WTC11 (cell line): ENCODE measurements at regions not wholly inside any gene's neighbourhood (a gene's known extent, or its start where the extent isn't known, plus 50 kb on each side); places are given as distances from the start of the nearest gene placed in this dataset.

Experiments
- ATAC-seq: fragments of 200-7000 bp; cut with Tn5 transposase; 2 replicates; pipeline ENCODE4 v1.10.0; 2021; ENCODE audit warnings: mild to moderate bottlenecking, moderate library complexity
- CTCF ChIA-PET: fragments of 300-600 bp; sonication (Branson Sonifier 250); formaldehyde crosslinking; loops from one replicate; lab custom pipeline; 2021; ENCODE audit warnings: antibody characterized with exemption; lab: Charles Lee
- POLR2A ChIA-PET: fragments of 350-600 bp; sonication (Branson Sonifier 250); formaldehyde crosslinking; loops from one replicate; lab custom pipeline; 2021; ENCODE audit warnings: antibody characterized with exemption; lab: Charles Lee
- DNase-seq: peaks from one replicate; pipeline ENCODE4 v3.0.0; 2021; ENCODE audit warnings: low spot score
- H3K27ac Mint-ChIP-seq: 2 replicates; pipeline ENCODE4 v1.8.0; 2021; ENCODE audit warnings: mixed read lengths
- H3K27me3 Mint-ChIP-seq: 2 replicates; pipeline ENCODE4 v1.8.0; 2021; ENCODE audit warnings: low read depth, mild to moderate bottlenecking, moderate library complexity, mixed read lengths
- H3K36me3 Mint-ChIP-seq: 2 replicates; pipeline ENCODE4 v1.8.0; 2021; ENCODE audit warnings: mixed read lengths
- H3K4me1 Mint-ChIP-seq: 2 replicates; pipeline ENCODE4 v1.8.0; 2022; ENCODE audit warnings: mixed read lengths
- H3K4me3 Mint-ChIP-seq: 2 replicates; pipeline ENCODE4 v1.8.0; 2021; ENCODE audit warnings: mild to moderate bottlenecking, moderate library complexity, mixed read lengths
- H3K9me3 Mint-ChIP-seq: 2 replicates; pipeline ENCODE4 v1.8.0; 2021; ENCODE audit warnings: mixed read lengths
- E2F1 ChIP-seq: sonication (generic); formaldehyde crosslinking; IDR thresholded peaks from 2 replicates; pipeline ENCODE4 v1.8.0; 2022; ENCODE audit warnings: mild to moderate bottlenecking, missing genetic modification reagents
- ERG ChIP-seq: fragments of 250-450 bp; sonication (Bioruptor Pico); IDR thresholded peaks from 2 replicates; pipeline ENCODE4 v1.8.0; 2021; ENCODE audit warnings: mild to moderate bottlenecking
- FOXK1 ChIP-seq: sonication (generic); formaldehyde crosslinking; IDR thresholded peaks from 2 replicates; pipeline ENCODE4 v1.8.0; 2022; ENCODE audit warnings: mild to moderate bottlenecking, moderate library complexity, missing genetic modification reagents
- GABPB1 ChIP-seq: sonication (generic); formaldehyde crosslinking; IDR thresholded peaks from 2 replicates; pipeline ENCODE4 v1.8.1; 2023; ENCODE audit warnings: mild to moderate bottlenecking, missing genetic modification reagents
- GRHL2 ChIP-seq: fragments of 250-450 bp; sonication (Bioruptor Pico); IDR thresholded peaks from 2 replicates; pipeline ENCODE4 v1.8.0; 2022; ENCODE audit warnings: mild to moderate bottlenecking, moderate library complexity; ENCODE audit not compliant: insufficient replicate concordance, severe bottlenecking
- GTF2I ChIP-seq: fragments of 250-450 bp; sonication (Bioruptor Pico); conservative IDR thresholded peaks from 2 replicates; pipeline ENCODE4 v1.4.0; 2021; ENCODE audit warnings: mild to moderate bottlenecking
- IRF2 ChIP-seq: sonication (generic); formaldehyde crosslinking; IDR thresholded peaks from 2 replicates; pipeline ENCODE4 v1.8.0; 2022; ENCODE audit warnings: low read depth, missing genetic modification reagents, borderline replicate concordance
- NFYB ChIP-seq: sonication (generic); formaldehyde crosslinking; conservative IDR thresholded peaks from 2 replicates; pipeline ENCODE4 v1.8.0; 2022; ENCODE audit warnings: low read depth, missing genetic modification reagents
- SMAD4 ChIP-seq: sonication (generic); formaldehyde crosslinking; IDR thresholded peaks from 2 replicates; pipeline ENCODE4 v1.8.0; 2022; ENCODE audit warnings: mild to moderate bottlenecking, missing genetic modification reagents
- TEAD1 ChIP-seq: sonication (generic); formaldehyde crosslinking; IDR thresholded peaks from 2 replicates; pipeline ENCODE4 v1.8.0; 2022; ENCODE audit warnings: mild to moderate bottlenecking, missing genetic modification reagents
- ZBTB21 ChIP-seq: sonication (generic); formaldehyde crosslinking; IDR thresholded peaks from 2 replicates; pipeline ENCODE4 v1.8.1; 2023; ENCODE audit warnings: mild to moderate bottlenecking, missing genetic modification reagents, borderline replicate concordance
- ZBTB43 ChIP-seq: sonication (generic); formaldehyde crosslinking; IDR thresholded peaks from 2 replicates; pipeline ENCODE4 v1.8.1; 2023; ENCODE audit warnings: mild to moderate bottlenecking, missing genetic modification reagents
- ZNF121 ChIP-seq: sonication (generic); formaldehyde crosslinking; IDR thresholded peaks from 2 replicates; pipeline ENCODE4 v1.8.0; 2023; ENCODE audit warnings: missing genetic modification reagents
- ZNF396 ChIP-seq: fragments of 250-450 bp; sonication (Bioruptor Pico); IDR thresholded peaks from 2 replicates; pipeline ENCODE4 v1.8.0; 2021; ENCODE audit warnings: mild to moderate bottlenecking, moderate library complexity, borderline replicate concordance
- ZNF671 ChIP-seq: fragments of 250-450 bp; sonication (Bioruptor Pico); IDR thresholded peaks from 2 replicates; pipeline ENCODE4 v1.8.0; 2021; ENCODE audit warnings: mild to moderate bottlenecking
- TF ChIP-seq, protein P1 (sequence below): sonication (generic); formaldehyde crosslinking; IDR thresholded peaks from 2 replicates; pipeline ENCODE4 v1.8.1; 2023; ENCODE audit warnings: mild to moderate bottlenecking, missing genetic modification reagents
- TF ChIP-seq, protein P2 (sequence below): sonication (generic); formaldehyde crosslinking; IDR thresholded peaks from 2 replicates; pipeline ENCODE4 v1.8.1; 2023; ENCODE audit warnings: mild to moderate bottlenecking, moderate library complexity, missing genetic modification reagents
- TF ChIP-seq, protein P3 (sequence below): sonication (generic); formaldehyde crosslinking; IDR thresholded peaks from 2 replicates; pipeline ENCODE4 v1.8.0; 2022; ENCODE audit warnings: mild to moderate bottlenecking, missing genetic modification reagents
- TF ChIP-seq, protein P4 (sequence below): sonication (generic); formaldehyde crosslinking; conservative IDR thresholded peaks from 2 replicates; pipeline ENCODE4 v1.8.1; 2022; ENCODE audit warnings: mild to moderate bottlenecking, missing genetic modification reagents

DNA sequence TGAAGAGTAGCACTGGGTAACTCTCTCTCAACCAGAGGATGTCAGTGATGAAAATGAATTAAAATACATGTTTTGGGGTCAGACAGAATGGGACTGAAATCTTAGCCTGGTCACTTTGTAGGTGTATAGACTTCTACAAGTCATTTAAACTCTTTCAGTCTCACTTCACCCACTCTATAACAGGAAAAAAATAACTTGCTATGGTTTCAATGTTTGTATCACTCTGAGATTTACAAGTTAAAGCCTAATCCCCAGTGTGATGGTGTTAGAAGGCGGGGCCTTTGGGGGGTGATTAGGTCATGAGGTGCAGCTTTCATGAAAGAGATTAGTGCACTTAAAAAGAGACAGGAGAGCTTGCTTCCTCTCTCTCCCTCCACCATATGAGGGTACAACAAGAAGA, 134.8 kb downstream of the INHBA start:
- CTCF ChIA-PET, result no interaction called here

GRCh38 chr7:41567731-41568114, 135.2 kb downstream of the INHBA start:
- POLR2A ChIA-PET, result no interaction called here
- no peak for ATAC-seq
- H3K4me1 Mint-ChIP-seq, result peaks cover 18% of the 10 kb centered on the region

More for the DNA sequence above, 134.8 kb downstream of the INHBA start:
- POLR2A ChIA-PET, result no interaction called here
- Mint-ChIP-seq H3K4me1 (peaks cover 18% of the 10 kb centered on the region), H3K9me3 (peaks cover 20% of the 10 kb centered on the region), H3K4me3 (no peak overlapping the region), H3K36me3 (no peaks in the 10 kb centered on the region), H3K27ac (no peak overlapping the region), H3K27me3 (peaks cover 3% of the 10 kb centered on the region; the same call in 1 of the 2 replicates)
- ATAC-seq, result no peak
- DNase-seq, result no peak
- no peak for TF ChIP-seq ZBTB43

GRCh38 chr7:41567031-41567730, 135.7 kb downstream of the INHBA start:
- Mint-ChIP-seq H3K36me3 (no peaks in the 10 kb centered on the region), H3K27me3 (peaks cover 3% of the 10 kb centered on the region; the same call in 1 of the 2 replicates), H3K4me1 (peaks cover 18% of the 10 kb centered on the region), H3K4me3 (no peak overlapping the region), H3K27ac (no peak overlapping the region), H3K9me3 (peaks cover 24% of the 10 kb centered on the region)
- POLR2A ChIA-PET, result no interaction called here
- CTCF ChIA-PET, result no interaction called here
- DNase-seq (no peak), ATAC-seq (no peak)
- no peak for TF ChIP-seq ZNF121 (CRISPR knock-in tag)
- no peak for TF ChIP-seq ERG (CRISPR knock-in tag)
- TF ChIP-seq FOXK1, result no peak
- TF ChIP-seq, protein P1, sequence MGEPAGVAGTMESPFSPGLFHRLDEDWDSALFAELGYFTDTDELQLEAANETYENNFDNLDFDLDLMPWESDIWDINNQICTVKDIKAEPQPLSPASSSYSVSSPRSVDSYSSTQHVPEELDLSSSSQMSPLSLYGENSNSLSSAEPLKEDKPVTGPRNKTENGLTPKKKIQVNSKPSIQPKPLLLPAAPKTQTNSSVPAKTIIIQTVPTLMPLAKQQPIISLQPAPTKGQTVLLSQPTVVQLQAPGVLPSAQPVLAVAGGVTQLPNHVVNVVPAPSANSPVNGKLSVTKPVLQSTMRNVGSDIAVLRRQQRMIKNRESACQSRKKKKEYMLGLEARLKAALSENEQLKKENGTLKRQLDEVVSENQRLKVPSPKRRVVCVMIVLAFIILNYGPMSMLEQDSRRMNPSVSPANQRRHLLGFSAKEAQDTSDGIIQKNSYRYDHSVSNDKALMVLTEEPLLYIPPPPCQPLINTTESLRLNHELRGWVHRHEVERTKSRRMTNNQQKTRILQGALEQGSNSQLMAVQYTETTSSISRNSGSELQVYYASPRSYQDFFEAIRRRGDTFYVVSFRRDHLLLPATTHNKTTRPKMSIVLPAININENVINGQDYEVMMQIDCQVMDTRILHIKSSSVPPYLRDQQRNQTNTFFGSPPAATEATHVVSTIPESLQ, result no peak
- no peak for TF ChIP-seq GRHL2
- no peak for TF ChIP-seq ZNF396 (CRISPR knock-in tag)
- TF ChIP-seq IRF2 (CRISPR knock-in tag), result no peak
- TF ChIP-seq NFYB (CRISPR knock-in tag), result no peak
- no peak for TF ChIP-seq TEAD1 (CRISPR knock-in tag)

More at GRCh38 chr7:41567731-41568114, 135.2 kb downstream of the INHBA start:
- Mint-ChIP-seq H3K27me3 (peaks cover 3% of the 10 kb centered on the region; the same call in 1 of the 2 replicates), H3K27ac (no peak overlapping the region), H3K9me3 (peaks cover 22% of the 10 kb centered on the region), H3K4me3 (no peak overlapping the region), H3K36me3 (no peaks in the 10 kb centered on the region)
- no peak for DNase-seq
- no peak for TF ChIP-seq ZBTB43
- TF ChIP-seq, protein P2, sequence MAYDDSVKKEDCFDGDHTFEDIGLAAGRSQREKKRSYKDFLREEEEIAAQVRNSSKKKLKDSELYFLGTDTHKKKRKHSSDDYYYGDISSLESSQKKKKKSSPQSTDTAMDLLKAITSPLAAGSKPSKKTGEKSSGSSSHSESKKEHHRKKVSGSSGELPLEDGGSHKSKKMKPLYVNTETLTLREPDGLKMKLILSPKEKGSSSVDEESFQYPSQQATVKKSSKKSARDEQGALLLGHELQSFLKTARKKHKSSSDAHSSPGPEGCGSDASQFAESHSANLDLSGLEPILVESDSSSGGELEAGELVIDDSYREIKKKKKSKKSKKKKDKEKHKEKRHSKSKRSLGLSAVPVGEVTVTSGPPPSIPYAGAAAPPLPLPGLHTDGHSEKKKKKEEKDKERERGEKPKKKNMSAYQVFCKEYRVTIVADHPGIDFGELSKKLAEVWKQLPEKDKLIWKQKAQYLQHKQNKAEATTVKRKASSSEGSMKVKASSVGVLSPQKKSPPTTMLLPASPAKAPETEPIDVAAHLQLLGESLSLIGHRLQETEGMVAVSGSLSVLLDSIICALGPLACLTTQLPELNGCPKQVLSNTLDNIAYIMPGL (CRISPR knock-in tag), result no peak
- no peak for TF ChIP-seq GTF2I (CRISPR knock-in tag)
- TF ChIP-seq E2F1 (CRISPR knock-in tag), result no peak
- TF ChIP-seq NFYB (CRISPR knock-in tag), result no peak
- TF ChIP-seq, protein P3, sequence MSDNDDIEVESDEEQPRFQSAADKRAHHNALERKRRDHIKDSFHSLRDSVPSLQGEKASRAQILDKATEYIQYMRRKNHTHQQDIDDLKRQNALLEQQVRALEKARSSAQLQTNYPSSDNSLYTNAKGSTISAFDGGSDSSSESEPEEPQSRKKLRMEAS (CRISPR knock-in tag), result no peak
- no peak for TF ChIP-seq ZNF671 (CRISPR knock-in tag)
- TF ChIP-seq, protein P4, sequence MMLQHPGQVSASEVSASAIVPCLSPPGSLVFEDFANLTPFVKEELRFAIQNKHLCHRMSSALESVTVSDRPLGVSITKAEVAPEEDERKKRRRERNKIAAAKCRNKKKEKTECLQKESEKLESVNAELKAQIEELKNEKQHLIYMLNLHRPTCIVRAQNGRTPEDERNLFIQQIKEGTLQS, result no peak
- TF ChIP-seq ZBTB21 (CRISPR knock-in tag), result no peak
- no peak for TF ChIP-seq SMAD4
- no peak for TF ChIP-seq GABPB1
- no peak for TF ChIP-seq TEAD1 (CRISPR knock-in tag)
- CTCF ChIA-PET, result no interaction called here
